ENCODE measurements at regions not wholly inside any gene's neighbourhood (a gene's known extent, or its start where the extent isn't known, plus 50 kb on each side); places are given as distances from the start of the nearest gene placed in this dataset.

- 43% methylated on average over 3 of the region's 3 CpGs for WGBS
- H3K4me1 ChIP-seq (ENCODE audit: control insufficient read depth in 4 of 4, insufficient read depth in 4 of 4, low read length in 3 of 4), result peaks cover 0 to 10% (median 0%) of the 10 kb centered on the region in 4 donors
- no peaks in the 10 kb centered on the region for H3K36me3 ChIP-seq (ENCODE audit: control insufficient read depth in 4 of 4, insufficient read depth in 3 of 4, low read depth in 1 of 4, low read length in 3 of 4)
- TF ChIP-seq RAD21 (IDR thresholded peaks at IDR 0.05) (peak in 1 of 2 donors; percentile 46), MAX (IDR thresholded peaks at IDR 0.05) (no peak), NR2F2 (IDR thresholded peaks at IDR 0.05) (no peak), HNF4G (IDR thresholded peaks at IDR 0.05) (no peak), YY1 (IDR thresholded peaks at IDR 0.05) (peak; percentile 15)
- H3K9ac ChIP-seq (ENCODE audit: low read depth in 1 of 2, low read length in 2 of 2), result no peak overlapping the region
- H3K4me3 ChIP-seq (ENCODE audit: low read depth in 1 of 3, low read length in 3 of 3), result peak overlapping the region in 2 of 3 donors; percentile 31 to 32
- no peak overlapping the region for H3K27ac ChIP-seq (ENCODE audit: low read depth in 1 of 2, low read length in 2 of 2)
- no peak for DNase-seq (ENCODE audit: low spot score)
- no peaks in the 10 kb centered on the region for H3K27me3 ChIP-seq (ENCODE audit: control insufficient read depth in 4 of 4, insufficient read depth in 4 of 4, low read length in 3 of 4)
- peaks cover 0 to 2% (median under 1%) of the 10 kb centered on the region in 4 donors for H3K9me3 ChIP-seq (ENCODE audit: control insufficient read depth in 4 of 4, low read length in 3 of 4)
Measured at GRCh38 chr5:82885627-82886389, 191.4 kb downstream of the TMEM167A start.

- Histone ChIP-seq H3K4me3 (ENCODE audit: low read depth in 1 of 3, low read length in 3 of 3) (no peak overlapping the region), H3K4me1 (ENCODE audit: control insufficient read depth in 4 of 4, insufficient read depth in 4 of 4, low read length in 3 of 4) (peaks cover 0 to 10% (median 0%) of the 10 kb centered on the region in 4 donors), H3K27me3 (ENCODE audit: control insufficient read depth in 4 of 4, insufficient read depth in 4 of 4, low read length in 3 of 4) (no peaks in the 10 kb centered on the region), H3K27ac (ENCODE audit: low read depth in 1 of 2, low read length in 2 of 2) (no peak overlapping the region), H3K36me3 (ENCODE audit: control insufficient read depth in 4 of 4, insufficient read depth in 3 of 4, low read depth in 1 of 4, low read length in 3 of 4) (no peaks in the 10 kb centered on the region), H3K9ac (ENCODE audit: low read depth in 1 of 2, low read length in 2 of 2) (no peak overlapping the region), H3K9me3 (ENCODE audit: control insufficient read depth in 4 of 4, low read length in 3 of 4) (peaks cover 0 to 10% (median 2%) of the 10 kb centered on the region in 4 donors)
- DNase-seq (ENCODE audit: low spot score), result no peak
- no peak for TF ChIP-seq RAD21 (IDR thresholded peaks at IDR 0.05)
- TF ChIP-seq NR2F2 (IDR thresholded peaks at IDR 0.05), result no peak
- TF ChIP-seq JUND (IDR thresholded peaks at IDR 0.05), result no peak
- no peak for TF ChIP-seq ATF3 (IDR thresholded peaks at IDR 0.05)
- TF ChIP-seq GABPA (IDR thresholded peaks at IDR 0.05 in 1 of 2, conservative IDR thresholded peaks at IDR 0.05 in 1 of 2), result no peak
- TF ChIP-seq RXRA (IDR thresholded peaks at IDR 0.05), result no peak
- 80% methylated on average over 5 of the region's 5 CpGs for WGBS
Measured at GRCh38 chr5:82884821-82885471, 192.2 kb downstream of the TMEM167A start.

- no peak overlapping the region for H3K9ac ChIP-seq (ENCODE audit: low read depth in 1 of 2, low read length in 2 of 2)
- no peak for DNase-seq (ENCODE audit: low spot score)
- peaks cover 0 to 10% (median 0%) of the 10 kb centered on the region in 4 donors for H3K4me1 ChIP-seq (ENCODE audit: control insufficient read depth in 4 of 4, insufficient read depth in 4 of 4, low read length in 3 of 4)
- no peaks in the 10 kb centered on the region for H3K27me3 ChIP-seq (ENCODE audit: control insufficient read depth in 4 of 4, insufficient read depth in 4 of 4, low read length in 3 of 4)
- no peak overlapping the region for H3K4me3 ChIP-seq (ENCODE audit: low read depth in 1 of 3, low read length in 3 of 3)
- H3K9me3 ChIP-seq (ENCODE audit: control insufficient read depth in 4 of 4, low read length in 3 of 4), result peaks cover 0 to 22% (median 4%) of the 10 kb centered on the region in 4 donors
- no peaks in the 10 kb centered on the region for H3K36me3 ChIP-seq (ENCODE audit: control insufficient read depth in 4 of 4, insufficient read depth in 3 of 4, low read depth in 1 of 4, low read length in 3 of 4)
- no peak overlapping the region for H3K27ac ChIP-seq (ENCODE audit: low read depth in 1 of 2, low read length in 2 of 2)
- TF ChIP-seq TAF1 (conservative IDR thresholded peaks at IDR 0.05) (no peak), JUND (IDR thresholded peaks at IDR 0.05) (no peak), RAD21 (IDR thresholded peaks at IDR 0.05) (no peak), MAX (IDR thresholded peaks at IDR 0.05) (no peak), GABPA (IDR thresholded peaks at IDR 0.05 in 1 of 2, conservative IDR thresholded peaks at IDR 0.05 in 1 of 2) (no peak), NR2F2 (IDR thresholded peaks at IDR 0.05) (no peak), CTCF (IDR thresholded peaks at IDR 0.05; ENCODE audit: low read depth, low read length, missing input control) (no peak), FOXA2 (IDR thresholded peaks at IDR 0.05) (no peak), HNF4A (conservative IDR thresholded peaks at IDR 0.05) (no peak), HNF4G (IDR thresholded peaks at IDR 0.05) (no peak), EGR1 (IDR thresholded peaks at IDR 0.05; ENCODE audit: low read depth in 2 of 2) (no peak), SP1 (IDR thresholded peaks at IDR 0.05) (no peak), FOXA1 (IDR thresholded peaks at IDR 0.05) (no peak), YY1 (IDR thresholded peaks at IDR 0.05) (no peak), RXRA (IDR thresholded peaks at IDR 0.05) (no peak), ZBTB33 (IDR thresholded peaks at IDR 0.05) (no peak), REST (IDR thresholded peaks at IDR 0.05) (no peak)
Measured at GRCh38 chr5:82882316-82882715, 194.9 kb downstream of the TMEM167A start.
